Endothelial cell of umbilical vein (primary cell): ENCODE measurements at regions not wholly inside any gene's neighbourhood (a gene's known extent, or its start where the extent isn't known, plus 50 kb on each side); places are given as distances from the start of the nearest gene placed in this dataset.

Experiments used
- CTCF ChIP-seq, 2 donors: IDR thresholded peaks; 1 replicate in 1 of 2; 2 replicates in 1 of 2; pipeline ENCODE4 v1.5.1; 2011; ENCODE audit warnings: low read length in 2 of 2, mild to moderate bottlenecking in 2 of 2, moderate library complexity in 2 of 2, control low read depth in 1 of 2, inconsistent platforms in 1 of 2, low read depth in 1 of 2; ENCODE audit not compliant: insufficient read depth in 1 of 2; ENCODE audit errors: extremely low read depth in 1 of 2
- EZH2 ChIP-seq: IDR thresholded peaks from 2 replicates; pipeline ENCODE4 v1.6.1; 2012; ENCODE audit warnings: borderline replicate concordance, low read depth, mild to moderate bottlenecking, moderate library complexity, low read length, inconsistent platforms; ENCODE audit not compliant: severe bottlenecking
- FOS ChIP-seq: IDR thresholded peaks from 2 replicates; pipeline ENCODE4 v1.6.1; 2011; ENCODE audit warnings: mild to moderate bottlenecking, low read length, moderate library complexity, borderline replicate concordance; ENCODE audit not compliant: insufficient read depth
- GATA2 ChIP-seq: IDR thresholded peaks from 2 replicates; pipeline ENCODE4 v1.7.0; 2011; ENCODE audit warnings: low read depth, mild to moderate bottlenecking, moderate library complexity, mixed read lengths, low read length; ENCODE audit not compliant: insufficient read length, insufficient read depth
- JUN ChIP-seq: IDR thresholded peaks from 2 replicates; pipeline ENCODE4 v1.6.1; 2011; ENCODE audit warnings: borderline replicate concordance, low read depth; ENCODE audit not compliant: insufficient read length, insufficient read depth
- MYC ChIP-seq: IDR thresholded peaks from one replicate; pipeline ENCODE4 v1.6.1; 2011; ENCODE audit warnings: mild to moderate bottlenecking, low read depth, low read length
- POLR2A ChIP-seq: IDR thresholded peaks from 2 replicates; pipeline ENCODE4 v1.6.1; 2012; ENCODE audit warnings: low read depth, mild to moderate bottlenecking, control low read depth, low read length
- POLR2AphosphoS5 ChIP-seq: IDR thresholded peaks from 2 replicates; pipeline ENCODE4 v1.6.1; 2012; ENCODE audit warnings: low read depth, mild to moderate bottlenecking, control low read depth, low read length, moderate library complexity; ENCODE audit not compliant: insufficient read depth
- TF ChIP-seq, protein P1 (sequence below): IDR thresholded peaks from 2 replicates; pipeline ENCODE4 v1.6.1; 2011; ENCODE audit not compliant: insufficient read depth, insufficient read length

GRCh38 chr7:68006619-68007018 lies 1010.0 kb downstream of the TYW1 start:
- no peak for TF ChIP-seq CTCF (IDR thresholded peaks at IDR 0.05; ENCODE audit: extremely low read depth in 1 of 2, insufficient read depth in 1 of 2, low read depth in 1 of 2, low read length in 2 of 2)
- TF ChIP-seq POLR2A: no peak
- TF ChIP-seq, protein P1, sequence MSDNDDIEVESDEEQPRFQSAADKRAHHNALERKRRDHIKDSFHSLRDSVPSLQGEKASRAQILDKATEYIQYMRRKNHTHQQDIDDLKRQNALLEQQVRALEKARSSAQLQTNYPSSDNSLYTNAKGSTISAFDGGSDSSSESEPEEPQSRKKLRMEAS: no peak
- TF ChIP-seq MYC: no peak
- TF ChIP-seq JUN: no peak
- no peak for TF ChIP-seq GATA2
- TF ChIP-seq EZH2: no peak
- no peak for TF ChIP-seq POLR2AphosphoS5
- TF ChIP-seq FOS: no peak
